D341Med (cell line): ENCODE measurements at regions not wholly inside any gene's neighbourhood (a gene's known extent, or its start where the extent isn't known, plus 50 kb on each side); places are given as distances from the start of the nearest gene placed in this dataset.

Source experiments
- DNase-seq: peaks from one replicate; pipeline ENCODE4 v3.0.0; 2012; ENCODE audit warnings: low spot score

- no peak for DNase-seq
These were observed 1315.4 kb downstream of the EFNB2 start for GRCh38 chr13:105220063-105220462.

GRCh38 chr13:105219651-105220050 lies 1315.8 kb downstream of the EFNB2 start:
- no peak for DNase-seq

- DNase-seq: no peak
These were observed 1322.0 kb downstream of the EFNB2 start for GRCh38 chr13:105213512-105213911.

GRCh38 chr13:105207572-105208293 lies 1327.7 kb downstream of the EFNB2 start:
- no peak for DNase-seq

DNA sequence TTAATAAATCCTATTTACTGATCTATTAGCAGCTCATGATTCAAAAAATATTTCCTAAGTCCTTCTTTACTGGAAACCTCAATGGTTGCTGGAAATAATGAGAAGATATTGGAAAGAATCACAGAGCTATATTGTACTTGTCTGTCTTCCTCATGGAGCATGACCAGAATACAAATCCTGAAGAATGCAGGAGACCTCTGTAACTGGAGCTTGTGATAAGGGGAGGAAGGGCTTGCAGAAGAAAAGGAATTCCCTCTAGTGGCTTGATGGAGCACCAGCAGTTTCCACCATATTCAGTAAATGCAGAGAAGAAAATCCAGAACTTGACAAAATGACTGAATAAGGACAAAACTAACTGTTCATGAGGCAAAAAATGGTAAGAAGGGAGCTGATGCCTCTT lies 1333.1 kb downstream of the EFNB2 start:
- DNase-seq: peak; percentile 25

DNA sequence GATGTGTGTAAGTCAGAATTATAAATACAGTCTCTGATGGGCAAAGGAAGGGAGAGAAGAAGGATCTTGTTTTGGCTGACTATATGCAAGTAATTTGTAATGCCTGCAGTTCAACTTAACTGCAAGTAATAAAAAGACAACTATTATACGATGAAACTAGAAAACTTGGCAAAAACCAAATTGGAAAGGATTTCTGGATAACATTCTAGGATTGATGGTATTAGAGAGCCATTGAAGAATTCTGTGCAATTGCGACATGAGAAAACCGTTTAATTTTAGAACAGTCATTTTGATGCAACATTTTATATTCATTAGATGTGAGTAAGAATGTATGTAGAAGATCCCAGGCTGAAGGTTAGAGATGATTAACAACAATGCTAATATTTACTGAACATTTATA lies 1334.1 kb downstream of the EFNB2 start:
- DNase-seq: no peak

GRCh38 chr13:105200181-105200580 lies 1335.3 kb downstream of the EFNB2 start:
- DNase-seq: no peak

DNA sequence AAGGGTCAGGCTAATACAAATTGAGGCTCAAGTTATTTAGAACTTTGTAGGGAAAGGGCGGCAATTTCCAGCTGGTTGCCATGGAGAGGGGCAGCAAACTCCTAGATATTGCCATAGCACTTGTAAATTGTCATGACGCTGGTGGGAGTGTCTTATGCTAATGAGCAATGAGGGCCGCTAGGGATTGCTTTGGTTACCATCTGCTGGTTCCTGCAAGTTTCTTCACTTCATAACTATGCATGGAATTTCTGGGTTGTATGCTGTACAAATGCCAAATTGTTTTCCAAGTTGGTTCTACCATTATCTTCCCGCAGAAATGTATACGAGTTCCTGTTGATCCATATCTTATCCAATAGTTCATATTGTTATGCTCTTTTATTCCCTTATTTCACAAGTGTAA lies 1339.4 kb downstream of the EFNB2 start:
- DNase-seq: no peak

DNA sequence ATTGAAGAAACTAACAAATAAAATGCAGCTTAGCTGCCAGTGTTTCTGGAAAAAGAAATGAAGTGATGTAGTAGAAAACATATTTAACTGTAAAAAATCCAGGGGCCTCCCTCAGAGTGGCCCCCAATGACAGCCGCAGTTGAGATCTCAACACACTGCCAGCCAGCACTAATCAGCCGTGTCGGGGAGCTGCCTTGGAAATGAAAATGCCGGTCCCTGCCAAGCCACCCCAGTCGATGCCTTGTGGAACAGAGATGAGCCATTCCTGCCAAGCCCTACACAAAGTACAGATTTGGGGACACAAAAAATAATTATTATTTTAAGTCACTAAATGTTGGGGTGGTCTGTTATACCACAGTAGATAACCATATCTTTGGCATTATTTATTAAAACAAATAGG lies 1342.4 kb downstream of the EFNB2 start:
- no peak for DNase-seq

GRCh38 chr13:105184201-105184600 lies 1351.3 kb downstream of the EFNB2 start:
- no peak for DNase-seq

DNA sequence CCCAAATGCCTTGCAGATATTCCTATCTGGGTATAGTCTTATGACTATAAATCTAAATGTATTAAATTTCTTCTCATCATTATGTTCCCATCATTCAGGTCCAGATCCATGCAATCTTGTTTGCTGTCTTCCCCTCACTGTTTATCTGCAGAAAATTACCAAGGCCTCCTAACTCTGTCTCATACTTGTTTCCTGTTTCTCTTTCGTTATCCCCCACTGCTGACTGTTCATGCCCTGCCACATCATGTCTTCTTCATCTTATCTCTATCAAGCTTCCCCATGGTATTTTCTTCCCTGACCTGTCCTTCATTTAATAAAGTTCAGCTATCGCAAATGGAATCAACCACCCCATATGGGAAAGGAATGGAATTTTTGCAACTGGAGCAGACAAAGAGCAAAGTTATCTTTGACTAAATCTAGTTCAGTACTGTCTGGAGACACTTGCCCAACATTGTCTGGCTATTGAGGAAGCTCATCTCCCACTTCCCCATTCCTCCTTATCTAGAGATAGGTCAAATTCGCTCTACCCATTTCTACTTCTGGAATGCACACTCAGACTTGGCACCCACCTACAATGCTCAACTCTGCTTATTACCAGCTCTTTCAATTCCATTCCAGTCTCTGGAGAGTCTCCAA lies 1358.1 kb downstream of the EFNB2 start:
- DNase-seq: no peak

- DNase-seq: no peak
These were observed 1365.0 kb downstream of the EFNB2 start for GRCh38 chr13:105170438-105170837.

- DNase-seq: no peak
These were observed 1367.2 kb downstream of the EFNB2 start for GRCh38 chr13:105168295-105168694.

- no peak for DNase-seq
These were observed 1368.1 kb downstream of the EFNB2 start for GRCh38 chr13:105167385-105167784.

DNA sequence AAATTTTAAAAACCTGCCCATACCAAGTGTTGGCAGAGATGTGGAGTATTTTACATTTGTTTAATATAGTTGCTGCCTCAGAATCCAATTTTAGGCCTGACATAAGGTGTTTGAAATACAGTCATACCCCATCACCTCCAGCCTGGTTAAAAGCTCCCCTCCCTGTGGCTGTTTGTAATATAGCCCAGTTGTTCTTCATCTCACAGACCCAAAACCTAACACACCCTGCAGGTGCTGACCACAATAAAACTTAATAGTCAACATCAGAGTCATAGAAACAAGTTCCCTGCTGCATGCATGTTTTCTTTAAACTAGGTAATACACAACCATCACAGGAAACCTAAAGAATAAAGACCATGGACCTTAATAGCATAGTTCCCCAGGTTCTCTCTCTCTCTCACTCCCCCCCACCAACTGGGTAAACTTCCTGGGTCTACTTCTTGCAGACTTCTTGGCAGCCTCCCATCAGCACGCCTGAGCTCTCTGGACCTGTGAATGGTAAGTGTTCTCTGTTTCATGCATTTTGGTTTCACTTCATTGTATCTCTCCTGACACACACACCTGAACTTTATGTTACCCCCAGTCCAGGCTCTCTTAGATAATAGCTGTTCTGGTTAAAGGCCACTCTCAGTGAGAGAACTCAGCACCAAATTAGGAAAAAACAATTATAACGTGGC lies 1369.9 kb downstream of the EFNB2 start:
- DNase-seq: no peak

DNA sequence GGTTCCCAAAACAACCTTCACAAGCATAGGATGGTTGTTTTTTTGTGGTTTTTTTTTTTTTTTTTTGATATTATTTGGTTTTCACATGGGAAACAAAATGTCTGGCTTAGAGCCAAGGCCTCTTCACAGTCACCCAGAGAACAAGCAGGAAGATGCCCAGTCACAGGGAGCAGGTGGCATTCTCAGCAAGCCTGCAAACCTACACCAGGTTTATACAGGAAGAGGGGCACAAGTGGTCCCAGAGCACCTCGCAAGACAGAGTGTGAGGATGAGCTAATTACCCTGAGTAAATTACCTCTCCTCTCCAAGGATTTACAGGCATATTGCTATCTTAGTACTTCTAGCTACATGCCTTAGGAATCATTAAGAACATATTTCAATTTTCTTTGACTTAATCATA lies 1375.6 kb downstream of the EFNB2 start:
- no peak for DNase-seq

DNA sequence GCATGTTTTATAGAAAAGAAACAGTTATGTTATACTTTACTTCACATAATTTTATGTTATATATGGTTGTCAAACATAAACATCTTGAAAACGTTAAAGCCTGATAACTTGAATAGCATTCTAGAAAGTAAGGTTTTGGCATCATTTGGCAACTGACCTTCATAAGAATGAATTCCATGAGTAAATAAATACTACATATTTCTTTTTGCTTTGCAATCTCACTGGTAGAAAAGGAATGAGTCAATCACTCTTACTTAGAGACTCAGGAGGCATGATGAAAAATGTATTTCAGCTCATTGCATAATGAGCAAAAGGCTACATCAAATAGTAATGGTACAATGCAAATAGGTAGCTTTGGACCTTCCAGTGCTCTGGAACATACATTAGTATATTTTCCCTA lies 1381.9 kb downstream of the EFNB2 start:
- DNase-seq: no peak

GRCh38 chr13:105151639-105152038 lies 1383.8 kb downstream of the EFNB2 start:
- no peak for DNase-seq

DNA sequence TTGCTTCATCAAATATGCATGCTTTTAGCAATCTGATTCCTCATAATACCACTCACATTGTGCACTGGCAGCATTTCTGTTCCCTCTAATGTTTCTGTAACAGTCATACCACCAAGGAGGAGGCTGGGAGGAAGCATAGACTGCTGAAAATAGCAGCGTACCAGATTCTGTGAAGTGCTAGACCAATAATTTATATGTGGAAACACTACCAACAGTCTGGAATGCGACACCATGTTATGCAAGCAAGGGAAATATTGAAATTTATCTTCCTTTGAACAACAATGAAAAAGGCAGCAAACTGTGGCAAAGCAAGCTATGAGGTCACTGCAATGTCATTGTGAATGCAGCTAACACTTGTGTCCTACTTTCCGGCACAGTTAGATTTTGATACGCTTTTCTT lies 1388.0 kb downstream of the EFNB2 start:
- no peak for DNase-seq

DNA sequence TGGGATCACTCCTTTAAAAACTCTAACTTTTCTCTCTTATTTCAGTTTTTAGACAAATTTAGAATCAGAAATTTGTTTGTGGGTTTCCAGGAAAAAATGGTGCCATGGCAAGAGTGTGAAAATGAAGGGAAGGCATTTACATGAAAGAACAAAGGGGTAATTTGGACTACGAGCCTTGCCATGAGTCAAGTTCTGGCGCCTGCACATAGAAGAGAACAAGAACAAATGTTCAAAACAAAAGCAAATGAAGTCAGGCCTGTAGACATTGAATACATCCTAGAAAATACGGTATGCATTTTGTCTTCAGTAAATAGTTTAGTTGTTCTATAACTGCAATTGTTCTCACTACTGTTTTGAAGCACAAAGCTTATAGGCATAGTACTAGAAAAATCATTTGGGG lies 1390.5 kb downstream of the EFNB2 start:
- no peak for DNase-seq

GRCh38 chr13:105144020-105144419 lies 1391.4 kb downstream of the EFNB2 start:
- no peak for DNase-seq

- no peak for DNase-seq
These were observed 1392.9 kb downstream of the EFNB2 start for GRCh38 chr13:105142556-105142955.
